Tibial artery (tissue), 4 donors: ENCODE measurements at regions not wholly inside any gene's neighbourhood (a gene's known extent, or its start where the extent isn't known, plus 50 kb on each side); places are given as distances from the start of the nearest gene placed in this dataset.

ENCODE experiments used
- DNase-seq, 2 donors: peaks; one replicate each; pipeline ENCODE4 v3.0.0-alpha.2; 2019
- H3K27ac ChIP-seq, 2 donors: fragments of 200-600 bp; sonication (generic) in 1 of 2; 1 replicate in 1 of 2; 2 replicates in 1 of 2; pipeline ENCODE4 v1.5.1; 2018 to 2019; ENCODE audit warnings: mild to moderate bottlenecking in 1 of 2
- H3K27me3 ChIP-seq, 2 donors: fragments of 200-600 bp; sonication (generic) in 1 of 2; one replicate each; pipeline versions ENCODE4 v1.5.1 to v1.6.0; 2016 to 2019
- H3K36me3 ChIP-seq, 3 donors: fragments of 200-600 bp; sonication (generic) in 2 of 3; one replicate each; pipeline ENCODE4 v1.5.1; 2016 to 2019; ENCODE audit warnings: mild to moderate bottlenecking in 2 of 3
- H3K4me1 ChIP-seq, 4 donors: fragments of 200-600 bp; sonication (generic) in 2 of 4; 1 replicate in 3 of 4; 2 replicates in 1 of 4; pipeline ENCODE4 v1.5.1; 2016 to 2019
- H3K4me3 ChIP-seq, 2 donors: fragments of 200-600 bp; sonication (generic) in 1 of 2; 1 replicate in 1 of 2; 2 replicates in 1 of 2; pipeline ENCODE4 v1.5.1; 2018 to 2019; ENCODE audit warnings: mild to moderate bottlenecking in 2 of 2
- H3K9me3 ChIP-seq, 3 donors: fragments of 200-600 bp; sonication (generic) in 1 of 3; one replicate each; pipeline ENCODE4 v1.5.1; 2016 to 2019
- intact Hi-C: fragments of 100-400 bp; cut with DNase I; formaldehyde crosslinking; loops from one replicate; pipeline ENCODE4 v1.15.0; 2023; ENCODE audit warnings: low total_unique reads
- TF ChIP-seq, protein P1 (sequence below), 2 experiments: fragments of 200-600 bp in 1 of 2; fragments of 450-650 bp in 1 of 2; IDR thresholded peaks; one replicate each; pipeline ENCODE4 v1.5.1; 2017 to 2019; ENCODE audit warnings: antibody characterized with exemption in 2 of 2, mild to moderate bottlenecking in 1 of 2, moderate library complexity in 1 of 2

- intact Hi-C loops: no loop called here
- DNase-seq: no peak
- H3K27ac ChIP-seq: no peak overlapping the region
- no peaks in the 10 kb centered on the region for H3K4me1 ChIP-seq
- no peak overlapping the region for H3K4me3 ChIP-seq
- TF ChIP-seq, protein P1, sequence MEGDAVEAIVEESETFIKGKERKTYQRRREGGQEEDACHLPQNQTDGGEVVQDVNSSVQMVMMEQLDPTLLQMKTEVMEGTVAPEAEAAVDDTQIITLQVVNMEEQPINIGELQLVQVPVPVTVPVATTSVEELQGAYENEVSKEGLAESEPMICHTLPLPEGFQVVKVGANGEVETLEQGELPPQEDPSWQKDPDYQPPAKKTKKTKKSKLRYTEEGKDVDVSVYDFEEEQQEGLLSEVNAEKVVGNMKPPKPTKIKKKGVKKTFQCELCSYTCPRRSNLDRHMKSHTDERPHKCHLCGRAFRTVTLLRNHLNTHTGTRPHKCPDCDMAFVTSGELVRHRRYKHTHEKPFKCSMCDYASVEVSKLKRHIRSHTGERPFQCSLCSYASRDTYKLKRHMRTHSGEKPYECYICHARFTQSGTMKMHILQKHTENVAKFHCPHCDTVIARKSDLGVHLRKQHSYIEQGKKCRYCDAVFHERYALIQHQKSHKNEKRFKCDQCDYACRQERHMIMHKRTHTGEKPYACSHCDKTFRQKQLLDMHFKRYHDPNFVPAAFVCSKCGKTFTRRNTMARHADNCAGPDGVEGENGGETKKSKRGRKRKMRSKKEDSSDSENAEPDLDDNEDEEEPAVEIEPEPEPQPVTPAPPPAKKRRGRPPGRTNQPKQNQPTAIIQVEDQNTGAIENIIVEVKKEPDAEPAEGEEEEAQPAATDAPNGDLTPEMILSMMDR (IDR thresholded peaks at IDR 0.05): no peak
- H3K36me3 ChIP-seq: no peaks in the 10 kb centered on the region
- H3K27me3 ChIP-seq: no peaks in the 10 kb centered on the region
- H3K9me3 ChIP-seq: no peaks in the 10 kb centered on the region
Measured at GRCh38 chr7:113825832-113826231, 93.0 kb downstream of the PPP1R3A start.

GRCh38 chr7:113824117-113824823, 94.5 kb downstream of the PPP1R3A start:
- Histone ChIP-seq H3K4me3 (no peak overlapping the region), H3K27ac (no peak overlapping the region), H3K27me3 (no peaks in the 10 kb centered on the region), H3K9me3 (no peaks in the 10 kb centered on the region), H3K36me3 (no peaks in the 10 kb centered on the region), H3K4me1 (no peaks in the 10 kb centered on the region)
- DNase-seq: no peak
- intact Hi-C loops: no loop called here
- TF ChIP-seq, protein P1 (IDR thresholded peaks at IDR 0.05): no peak

DNA sequence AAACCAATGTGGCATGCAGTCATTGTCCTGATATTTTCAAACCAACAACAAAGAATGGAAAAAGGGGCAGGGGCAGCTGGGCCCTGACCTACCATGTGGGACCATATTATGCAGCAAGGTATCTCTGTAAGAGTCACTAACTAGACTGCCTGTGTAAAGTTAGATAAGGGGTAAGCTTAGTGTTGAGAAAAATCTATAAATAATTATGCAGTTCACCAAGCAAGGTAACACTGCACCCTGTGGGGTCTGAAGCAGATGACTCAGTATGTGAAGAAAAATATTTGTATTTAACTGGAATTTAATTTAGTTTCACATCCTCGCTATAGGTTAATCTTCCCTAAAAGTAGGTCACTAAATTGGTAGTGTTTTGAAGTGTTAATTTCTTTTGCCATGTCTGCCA, 99.3 kb downstream of the PPP1R3A start:
- Histone ChIP-seq H3K4me1 (no peaks in the 10 kb centered on the region), H3K9me3 (no peaks in the 10 kb centered on the region), H3K4me3 (no peak overlapping the region), H3K27ac (no peak overlapping the region), H3K27me3 (no peaks in the 10 kb centered on the region), H3K36me3 (no peaks in the 10 kb centered on the region)
- TF ChIP-seq, protein P1 (IDR thresholded peaks at IDR 0.05): no peak
- no peak for DNase-seq
- intact Hi-C loops: no loop called here

- DNase-seq: no peak
- no peaks in the 10 kb centered on the region for H3K9me3 ChIP-seq
Measured at GRCh38 chr7:113816639-113817038, 102.2 kb downstream of the PPP1R3A start.

GRCh38 chr7:113813471-113813870, 105.3 kb downstream of the PPP1R3A start:
- no peaks in the 10 kb centered on the region for H3K36me3 ChIP-seq
- no peak for DNase-seq
- H3K27ac ChIP-seq: no peak overlapping the region
- no peaks in the 10 kb centered on the region for H3K9me3 ChIP-seq
- intact Hi-C loops: no loop called here
- H3K4me3 ChIP-seq: no peak overlapping the region
- H3K4me1 ChIP-seq: peaks cover 0 to 12% (median 2%) of the 10 kb centered on the region in 4 donors
- H3K27me3 ChIP-seq: no peaks in the 10 kb centered on the region
- TF ChIP-seq, protein P1 (IDR thresholded peaks at IDR 0.05): no peak

More at GRCh38 chr7:113816639-113817038, 102.2 kb downstream of the PPP1R3A start:
- peaks cover 0 to 12% (median 2%) of the 10 kb centered on the region in 4 donors for H3K4me1 ChIP-seq
- no peaks in the 10 kb centered on the region for H3K36me3 ChIP-seq
- intact Hi-C loops: no loop called here
- no peak overlapping the region for H3K4me3 ChIP-seq
- TF ChIP-seq, protein P1 (IDR thresholded peaks at IDR 0.05): no peak
- H3K27me3 ChIP-seq: no peaks in the 10 kb centered on the region
- no peak overlapping the region for H3K27ac ChIP-seq
